Right forelimb (tissue), 1 donor: ENCODE measurements at regions not wholly inside any gene's neighbourhood (a gene's known extent, or its start where the extent isn't known, plus 50 kb on each side); places are given as distances from the start of the nearest gene placed in this dataset.

Experiments used
- DNase-seq: peaks from one replicate; pipeline ENCODE4 v3.0.0-alpha.2; 2018

DNA sequence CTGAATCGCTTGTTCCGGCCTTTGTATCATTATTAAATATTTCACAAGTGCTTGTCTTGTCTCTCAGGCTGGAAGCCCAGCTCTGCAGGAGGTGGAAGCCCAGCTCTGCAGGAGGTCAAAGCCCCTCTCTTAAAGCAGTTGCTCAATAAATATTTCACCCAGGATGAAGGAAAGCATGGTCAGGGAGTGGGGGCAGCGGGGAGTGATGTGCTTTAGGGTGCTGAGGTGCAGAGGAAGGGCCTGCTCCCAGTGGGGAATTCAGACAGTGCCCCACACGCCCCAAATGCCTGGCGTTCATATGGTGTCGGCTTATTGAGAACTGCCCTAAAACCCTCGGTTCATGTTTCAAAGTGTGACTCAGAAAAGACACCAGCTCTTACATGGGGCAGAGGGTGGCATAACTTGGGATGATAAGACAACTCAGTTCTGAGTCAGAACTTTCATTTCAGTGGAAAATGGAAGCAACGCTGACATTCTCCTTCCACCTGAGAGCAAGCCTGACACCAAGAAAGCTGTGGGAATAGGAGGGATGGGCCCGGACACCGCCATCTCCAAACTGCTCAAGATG lies 114.3 kb upstream of the DAP start:
- no peak for DNase-seq

DNA sequence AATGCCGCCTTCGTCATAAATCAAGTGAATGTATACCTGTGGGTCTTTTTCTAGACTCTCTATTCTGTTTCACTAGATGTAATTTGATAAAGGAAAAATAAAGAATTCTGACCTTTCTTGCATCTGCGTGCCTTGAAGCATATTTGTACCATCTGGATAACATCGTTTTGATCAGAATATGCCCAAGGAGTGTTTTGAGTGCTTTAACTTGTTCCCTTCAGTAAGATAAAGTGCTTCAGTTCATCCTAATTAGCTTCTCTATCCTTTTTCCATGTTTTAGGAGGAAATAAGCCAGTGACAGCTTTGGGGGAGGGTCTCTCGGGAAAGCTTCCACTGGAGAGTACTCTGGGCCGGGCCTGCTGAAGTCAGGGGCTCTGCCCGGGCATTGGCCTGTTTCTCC lies 113.5 kb upstream of the DAP start:
- DNase-seq = no peak

DNA sequence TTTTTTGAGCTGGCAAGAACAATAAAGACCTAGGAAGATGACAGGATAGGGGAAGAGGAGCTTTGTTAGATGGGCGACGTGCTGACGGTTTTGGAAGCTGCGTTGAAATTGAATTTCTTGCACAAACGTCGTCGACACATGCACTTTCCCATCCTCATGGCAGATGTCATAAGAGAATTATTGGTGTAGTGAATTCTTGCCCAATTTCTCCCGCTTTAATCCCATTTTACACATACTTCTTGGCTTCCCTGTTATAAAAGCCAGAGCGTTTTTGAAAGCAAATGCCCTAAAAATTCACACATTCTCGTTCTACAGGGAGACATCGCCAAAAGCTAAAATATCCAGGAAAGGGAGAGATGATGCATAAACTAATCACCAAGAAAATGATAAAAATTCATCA lies 109.8 kb upstream of the DAP start:
- DNase-seq = no peak

DNA sequence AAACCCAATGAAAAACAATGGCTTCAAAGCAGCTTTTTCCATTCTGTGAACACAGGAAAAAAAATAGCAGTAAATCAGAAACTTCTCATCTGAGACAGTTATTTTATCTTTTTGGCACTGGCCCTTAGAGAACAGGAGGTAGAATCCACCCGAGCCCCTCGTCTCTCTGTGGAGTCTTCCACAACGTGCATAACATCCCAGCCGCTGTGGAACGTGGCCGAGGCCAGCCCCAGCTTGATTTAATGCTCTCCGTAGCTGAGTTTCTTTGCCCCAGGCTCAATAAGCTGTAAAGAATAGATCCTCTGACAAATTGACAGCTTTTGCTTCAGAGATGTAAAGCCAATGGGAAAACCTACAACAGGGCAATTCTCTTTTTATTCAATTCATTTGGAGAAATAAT lies 107.9 kb upstream of the DAP start:
- DNase-seq = no peak

DNA sequence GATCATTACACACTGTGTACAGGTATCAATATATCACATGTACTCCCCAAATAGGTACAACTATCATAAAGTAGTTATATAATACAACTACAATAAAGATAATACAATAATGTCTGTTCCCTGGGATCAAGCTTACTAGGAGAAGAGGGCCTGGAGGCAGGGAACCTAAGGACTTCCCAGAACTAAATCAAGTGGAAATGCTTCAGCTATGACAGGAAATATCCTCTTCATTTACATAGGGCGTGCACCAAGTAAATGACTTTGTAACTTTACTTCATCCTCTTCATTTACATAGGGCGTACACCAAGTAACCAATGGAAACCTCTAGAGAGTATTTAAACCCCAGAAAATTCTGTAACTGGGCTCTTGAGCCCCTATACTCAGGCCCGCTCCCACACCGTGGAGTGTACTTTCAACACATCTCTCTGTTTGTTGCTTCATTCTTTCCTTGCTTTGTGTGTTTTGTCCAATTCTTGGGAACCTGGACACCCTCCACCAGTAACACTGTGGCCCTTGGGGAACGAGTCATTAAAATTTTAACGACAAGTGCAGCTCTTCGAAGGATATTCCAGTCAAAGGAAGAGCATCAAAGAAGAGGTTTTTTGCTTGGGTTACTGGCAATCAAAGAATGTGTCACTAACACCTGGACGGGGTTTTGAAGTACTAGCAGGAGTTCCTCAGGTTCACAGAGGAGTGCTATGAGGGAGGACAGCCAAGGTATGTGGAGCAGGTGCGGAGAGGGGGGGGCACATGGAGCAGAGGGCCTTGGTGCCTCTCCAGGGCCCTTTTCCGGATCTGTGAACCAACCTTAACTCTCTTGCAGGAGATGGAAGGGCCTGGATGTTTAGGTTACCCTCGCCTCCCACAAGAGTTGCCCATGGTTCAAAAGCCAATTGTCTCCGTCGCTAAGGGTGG lies 106.6 kb upstream of the DAP start:
- no peak for DNase-seq

DNA sequence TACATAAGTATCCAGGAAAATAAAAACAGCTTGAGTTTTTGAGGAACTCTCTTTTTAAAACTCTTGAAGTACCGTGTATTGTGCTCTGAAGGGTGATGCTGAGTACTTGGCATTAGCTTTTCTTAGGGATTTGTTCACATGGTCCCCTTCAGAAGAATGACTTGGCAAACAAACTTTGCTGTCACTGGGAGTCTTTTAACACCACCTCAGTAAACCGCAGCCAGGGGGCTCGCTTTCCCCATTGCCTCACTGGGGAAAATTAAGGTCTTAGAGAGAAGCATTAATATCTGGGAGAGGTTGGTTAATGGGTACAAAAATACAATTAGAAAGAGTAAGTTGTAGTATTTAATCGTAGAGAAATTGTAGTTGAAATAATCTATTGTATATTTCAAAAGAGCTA lies 105.9 kb upstream of the DAP start:
- DNase-seq = no peak

DNA sequence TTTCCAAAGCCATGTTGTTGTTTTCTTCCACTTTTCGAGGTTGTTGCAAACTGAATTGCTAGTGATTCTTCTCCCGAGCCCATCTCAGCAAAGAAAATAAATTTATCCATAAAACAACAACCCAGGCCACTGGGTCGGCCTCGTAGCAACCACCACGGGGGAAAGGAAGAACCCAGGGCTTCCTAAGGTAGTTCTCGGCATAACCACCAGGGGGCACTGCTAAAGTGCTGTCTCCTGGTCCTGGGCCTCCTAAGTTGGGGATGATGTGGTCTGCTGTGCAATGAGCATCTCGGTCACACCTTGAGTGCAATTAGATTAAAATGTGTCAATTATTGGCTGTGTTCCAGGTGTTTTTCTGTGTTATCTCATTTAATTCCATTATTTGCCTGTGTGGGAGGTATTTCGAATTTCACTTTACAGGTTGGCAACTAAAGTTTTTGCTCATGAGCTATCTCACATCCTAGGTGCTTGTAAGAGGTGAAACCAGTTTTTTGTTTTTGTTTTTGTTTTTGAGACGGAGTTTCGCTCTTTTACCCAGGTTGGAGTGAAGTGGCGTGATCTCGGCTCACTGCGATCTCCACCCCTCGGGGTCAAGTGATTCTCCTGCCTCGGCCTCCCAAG lies 102.8 kb upstream of the DAP start:
- no peak for DNase-seq

DNA sequence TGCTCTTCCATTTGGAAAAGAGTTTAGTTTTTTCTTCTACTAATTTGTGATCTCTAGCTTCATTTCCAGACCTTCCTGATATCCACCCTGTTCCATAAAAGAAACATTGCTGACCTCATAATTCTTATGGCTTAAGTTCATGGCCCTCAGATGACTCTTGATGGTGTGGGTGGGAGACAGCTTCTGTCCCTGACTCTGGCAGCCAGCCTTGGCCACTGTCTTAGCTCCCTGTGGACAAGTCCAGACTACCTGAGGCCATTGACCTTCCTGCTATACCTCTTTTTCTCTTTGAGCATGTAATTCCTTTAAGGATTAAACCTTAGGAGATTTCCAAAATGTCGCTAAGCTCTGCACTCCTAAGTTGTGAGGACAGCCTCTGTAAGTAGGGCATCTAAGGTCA lies 101.1 kb upstream of the DAP start:
- DNase-seq = no peak

DNA sequence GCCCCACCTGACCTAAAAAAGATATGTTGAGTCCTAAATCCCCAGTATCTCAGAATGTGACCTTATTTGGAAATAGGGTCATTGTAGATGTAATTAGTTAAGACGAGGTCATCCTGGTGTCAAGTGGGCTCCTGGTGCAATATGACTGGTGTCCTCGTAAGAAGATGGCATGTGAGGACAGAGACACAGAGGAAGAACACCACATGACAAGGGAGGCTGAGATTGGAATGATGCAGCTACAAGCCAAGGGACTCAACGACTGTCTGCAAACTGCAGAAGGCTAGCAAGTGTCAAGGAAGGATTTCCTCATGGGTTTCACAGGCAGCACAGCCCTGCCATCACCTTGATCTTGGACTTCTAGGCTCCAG lies 100.4 kb upstream of the DAP start:
- DNase-seq = no peak

DNA sequence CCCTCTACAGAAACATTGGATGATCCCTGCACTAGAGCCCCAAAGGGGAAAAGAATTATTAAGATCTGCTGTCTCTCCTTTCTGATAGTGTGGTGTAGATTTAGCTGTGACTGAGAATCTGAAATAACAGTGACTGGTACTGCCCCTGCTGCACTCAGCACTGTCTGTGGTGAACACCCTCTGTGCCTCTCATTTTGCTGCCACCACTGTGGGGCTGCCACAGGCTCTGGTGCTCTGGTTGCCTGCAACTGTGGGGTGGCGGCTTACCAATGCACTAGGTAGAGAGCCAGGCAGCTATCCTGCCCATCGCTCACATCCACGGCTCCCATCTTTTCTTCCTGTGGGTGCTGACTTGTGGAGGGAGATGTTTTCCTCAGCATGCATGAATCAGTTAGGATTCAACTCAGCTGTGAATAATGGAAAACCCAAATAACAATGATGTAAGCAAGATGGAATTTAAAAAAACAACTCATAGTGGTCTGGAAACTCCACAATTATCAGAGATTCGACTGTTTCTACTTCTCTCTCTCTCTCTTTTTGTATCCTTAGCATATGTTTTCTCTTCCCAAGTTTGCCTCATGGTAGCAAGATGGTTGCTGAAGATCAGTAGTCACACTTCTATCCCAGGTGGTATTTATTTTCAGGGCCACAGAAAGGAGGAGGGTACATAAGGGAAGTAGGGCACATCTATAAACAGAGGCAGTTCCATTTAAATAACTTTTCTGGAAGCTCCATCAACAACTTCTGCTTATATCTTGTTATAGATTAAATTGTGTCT lies 99.8 kb upstream of the DAP start:
- DNase-seq = no peak

DNA sequence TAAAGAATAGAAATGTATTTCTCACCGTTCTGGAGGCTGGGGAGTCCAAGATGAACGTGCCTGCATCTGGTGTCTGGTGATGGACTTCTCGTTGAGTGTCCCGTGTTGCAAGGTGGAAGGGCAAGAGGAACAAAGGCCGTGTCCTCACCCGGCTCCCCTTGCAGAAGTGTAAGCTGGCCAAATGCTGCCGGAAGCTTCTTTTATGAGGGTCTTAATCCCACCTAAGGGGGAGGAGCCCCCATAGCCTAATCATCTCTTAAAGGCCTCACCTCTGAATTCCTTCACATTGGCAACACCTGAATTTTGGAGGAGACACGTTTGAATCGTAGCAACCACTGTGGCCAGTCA lies 99.1 kb upstream of the DAP start:
- DNase-seq = no peak

DNA sequence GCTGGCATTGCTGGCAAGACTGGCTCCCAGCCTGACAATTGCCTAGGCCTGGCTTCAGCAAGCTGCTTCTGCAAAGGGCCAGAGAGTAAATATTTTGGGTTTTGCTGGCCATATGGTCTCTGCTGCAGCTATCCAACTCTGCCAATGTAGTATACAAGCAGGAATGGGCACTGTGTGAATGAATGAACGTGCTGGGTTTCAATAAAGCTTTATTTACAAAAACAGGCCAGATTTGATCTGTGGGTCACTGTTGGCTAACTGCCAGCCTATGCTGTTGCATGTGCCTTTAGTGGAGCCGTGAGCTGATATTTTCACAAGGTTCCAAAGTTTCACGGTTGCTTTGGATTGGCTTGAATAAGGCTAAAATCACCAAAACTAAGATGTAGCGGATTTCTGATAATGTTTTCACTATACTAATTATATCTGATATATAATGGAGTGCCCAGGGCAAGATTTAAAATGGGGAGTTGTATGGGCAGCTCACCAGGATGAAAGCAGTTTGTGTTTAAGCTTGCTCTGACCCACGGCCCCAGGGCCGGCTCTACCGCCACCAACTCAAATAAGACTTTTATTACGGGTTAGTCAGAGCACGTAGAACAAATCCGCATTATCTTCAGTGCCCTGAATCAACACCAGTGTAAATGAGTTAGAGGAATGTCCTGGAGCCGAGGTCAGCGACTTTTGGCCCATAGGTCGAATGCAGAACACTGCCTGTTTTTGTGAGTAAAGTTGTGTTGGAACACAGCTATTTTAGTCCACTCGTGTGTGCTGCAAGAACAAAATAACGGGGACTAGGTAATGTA lies 98.6 kb upstream of the DAP start:
- no peak for DNase-seq

DNA sequence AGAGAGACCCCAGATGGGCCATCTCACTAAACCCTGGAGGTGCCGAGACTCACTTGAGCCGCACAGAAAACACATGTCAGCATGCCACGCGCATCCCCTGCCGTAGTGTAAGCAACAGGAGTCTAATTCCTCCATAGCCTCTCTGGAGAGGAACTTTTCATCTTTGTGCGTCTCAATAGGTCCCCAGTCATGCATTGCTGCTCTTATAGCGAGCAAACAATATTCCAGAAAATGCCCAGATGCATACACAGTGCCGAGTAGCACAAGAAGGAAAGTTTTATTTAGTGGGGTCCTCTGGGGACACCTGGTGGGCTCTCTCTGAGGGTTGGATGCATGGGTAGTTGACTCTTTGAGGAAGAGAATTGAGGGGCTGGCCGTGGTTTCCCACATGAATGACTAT lies 97.9 kb upstream of the DAP start:
- DNase-seq = no peak

DNA sequence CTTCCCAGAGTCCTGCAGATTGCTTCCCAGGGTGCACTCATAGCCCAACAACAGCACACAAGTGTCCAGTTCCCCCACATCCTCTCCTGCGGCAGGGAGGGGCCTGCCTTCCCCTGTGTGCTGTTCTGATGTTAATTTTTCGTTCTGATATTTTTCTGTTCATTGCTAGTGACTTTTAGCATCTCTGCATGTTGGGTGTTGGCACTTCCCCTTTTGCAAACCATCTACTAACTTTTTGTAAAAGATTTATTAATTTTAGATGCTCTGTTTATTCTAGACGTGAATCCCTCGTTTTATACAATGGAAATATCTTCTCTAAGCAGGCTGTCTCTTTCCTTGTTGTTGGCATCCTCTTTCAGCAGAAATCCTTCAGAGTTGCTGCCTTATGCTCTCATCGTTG lies 97.3 kb upstream of the DAP start:
- DNase-seq = no peak

DNA sequence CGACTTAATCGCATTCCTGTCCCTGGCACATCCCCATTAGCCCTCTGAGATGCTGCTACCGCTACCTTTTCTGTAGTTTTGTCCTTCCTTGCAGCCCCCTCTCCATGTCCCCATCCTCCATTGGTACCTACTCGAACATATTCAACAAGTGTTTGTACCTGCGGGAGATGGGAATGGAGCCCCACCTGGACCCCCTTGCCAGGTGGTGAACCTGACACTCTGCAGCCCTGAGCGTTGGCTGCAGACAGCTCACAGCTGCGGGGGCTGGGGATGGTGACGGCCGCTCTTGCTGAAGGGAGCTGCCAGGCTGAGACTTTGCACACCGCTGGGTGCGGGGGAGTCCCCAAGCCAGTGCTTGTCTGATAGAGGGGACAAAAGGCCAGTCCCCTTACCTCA lies 96.3 kb upstream of the DAP start:
- no peak for DNase-seq

DNA sequence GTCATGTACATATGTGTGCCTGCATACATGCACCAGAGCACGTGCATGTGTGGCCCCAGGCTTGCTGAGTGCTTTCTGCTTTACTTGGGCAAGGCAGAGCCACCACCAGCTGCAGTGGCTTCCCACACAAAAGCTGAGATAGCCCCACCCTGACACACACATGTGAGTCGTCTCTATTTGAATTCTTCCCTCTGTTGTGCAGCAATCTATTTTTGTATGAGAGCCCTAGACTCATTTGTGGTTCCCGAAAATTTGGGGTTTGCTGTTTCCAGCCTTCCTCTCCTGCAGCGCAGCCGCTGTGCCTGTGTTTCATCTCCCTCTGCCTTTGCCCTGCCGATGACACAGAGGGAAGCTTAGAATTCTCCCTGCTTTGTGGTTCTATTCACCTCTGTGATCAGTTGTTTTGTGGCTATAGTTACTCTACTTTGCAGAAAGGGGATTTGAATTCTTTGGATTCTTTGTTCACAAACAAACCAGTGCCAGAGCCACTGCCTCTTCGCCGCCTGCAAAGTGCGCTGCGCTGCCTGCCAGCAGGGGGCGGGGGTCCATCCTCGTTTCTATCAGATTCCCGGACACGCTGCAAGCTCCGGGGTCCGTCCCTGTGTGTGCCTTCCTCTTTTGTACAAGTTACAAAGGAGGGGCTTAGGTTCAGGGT lies 95.8 kb upstream of the DAP start:
- DNase-seq = peak; percentile 83

DNA sequence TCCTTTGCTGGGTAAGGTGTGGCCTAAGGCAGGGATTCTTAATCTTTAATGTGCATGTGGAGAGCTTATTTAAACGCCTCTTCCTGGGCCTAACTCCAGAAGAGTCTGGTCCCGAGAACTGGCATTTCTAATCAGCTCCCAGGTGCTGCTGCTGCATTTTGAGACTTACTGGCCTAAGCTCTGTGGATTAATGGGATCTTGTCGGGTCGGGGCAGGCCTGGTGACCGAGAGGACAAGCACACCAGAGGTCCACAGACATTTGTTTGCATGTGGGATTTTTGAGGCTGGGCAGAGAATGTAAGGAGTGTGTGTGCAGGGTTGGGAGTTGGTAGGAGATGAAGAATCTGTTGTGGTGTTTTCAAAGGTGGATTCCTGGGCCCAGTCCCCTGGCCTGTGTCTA lies 95.0 kb upstream of the DAP start:
- no peak for DNase-seq

DNA sequence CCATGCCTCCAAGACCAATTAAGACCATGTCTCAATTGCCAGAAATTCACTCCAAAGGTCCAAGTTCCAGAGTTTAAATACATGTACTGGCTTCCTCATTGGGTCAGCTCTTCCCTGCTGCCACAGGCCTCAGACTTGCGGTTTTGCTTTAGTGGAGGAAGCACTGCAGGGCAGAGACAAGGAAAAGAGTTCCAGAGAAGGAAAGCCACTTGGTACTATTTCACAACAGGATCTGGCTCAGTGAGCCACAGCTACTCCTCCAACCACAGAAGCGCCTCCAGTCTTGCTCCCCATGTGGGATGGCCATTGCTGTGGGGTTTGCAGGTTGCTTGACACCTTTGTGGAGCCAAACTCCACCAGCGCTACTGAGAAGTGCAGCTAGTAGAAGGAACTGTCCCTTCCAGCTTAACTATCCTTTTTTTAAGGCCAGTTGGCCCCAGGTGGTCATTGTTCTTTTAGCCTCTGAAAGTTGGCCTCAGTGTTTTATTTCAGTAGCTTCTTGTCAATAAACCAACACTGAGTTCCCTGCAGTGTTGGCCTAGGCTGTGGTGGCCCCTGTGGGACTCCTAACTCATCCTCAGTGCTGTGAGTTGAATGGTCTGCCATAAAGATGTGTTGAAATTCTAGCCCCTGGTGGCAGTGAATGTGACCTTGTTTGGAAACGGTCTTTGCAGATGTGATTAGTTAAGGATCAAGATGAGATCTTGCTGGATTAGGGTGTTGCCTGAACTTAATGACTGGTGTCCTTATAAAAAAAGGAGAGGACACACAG lies 93.7 kb upstream of the DAP start:
- DNase-seq = no peak

DNA sequence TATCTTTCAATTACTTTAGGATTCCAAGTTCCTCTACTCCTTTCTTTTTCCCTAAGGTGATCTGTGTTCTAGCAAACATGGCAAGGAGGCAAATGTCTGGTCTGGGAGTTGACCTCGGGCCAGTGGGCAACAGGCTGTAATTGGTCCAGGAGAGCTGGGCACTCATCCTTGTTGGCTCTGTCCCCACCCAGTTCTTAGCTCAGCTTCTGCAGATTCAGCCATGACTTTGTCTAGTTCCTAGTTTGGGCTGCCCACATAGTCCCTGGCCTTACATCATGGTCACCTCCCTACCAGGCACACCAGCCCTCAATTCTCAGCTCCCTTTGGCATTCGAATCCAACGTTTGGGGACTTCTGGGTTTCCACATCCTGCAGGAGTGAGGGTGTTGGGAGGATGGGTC lies 92.1 kb upstream of the DAP start:
- no peak for DNase-seq

DNA sequence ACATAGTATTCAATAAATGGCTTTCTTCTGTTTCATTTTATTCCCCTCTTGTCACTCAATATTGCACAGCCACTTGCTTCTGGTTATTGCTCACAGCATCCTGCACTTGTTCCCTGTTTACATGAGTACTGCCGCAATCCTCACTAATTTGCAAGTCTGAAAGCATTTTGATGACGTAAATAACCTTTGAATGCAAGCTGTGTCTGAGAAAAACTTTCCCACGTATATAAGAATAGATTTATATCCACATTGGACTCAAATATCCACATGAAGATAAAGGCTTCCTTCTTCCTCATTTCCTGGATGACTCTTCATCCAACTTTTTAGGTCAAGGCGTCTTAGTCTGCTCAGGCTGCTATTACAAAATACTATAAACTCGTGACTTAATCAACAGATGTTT lies 88.2 kb upstream of the DAP start:
- DNase-seq = no peak

DNA sequence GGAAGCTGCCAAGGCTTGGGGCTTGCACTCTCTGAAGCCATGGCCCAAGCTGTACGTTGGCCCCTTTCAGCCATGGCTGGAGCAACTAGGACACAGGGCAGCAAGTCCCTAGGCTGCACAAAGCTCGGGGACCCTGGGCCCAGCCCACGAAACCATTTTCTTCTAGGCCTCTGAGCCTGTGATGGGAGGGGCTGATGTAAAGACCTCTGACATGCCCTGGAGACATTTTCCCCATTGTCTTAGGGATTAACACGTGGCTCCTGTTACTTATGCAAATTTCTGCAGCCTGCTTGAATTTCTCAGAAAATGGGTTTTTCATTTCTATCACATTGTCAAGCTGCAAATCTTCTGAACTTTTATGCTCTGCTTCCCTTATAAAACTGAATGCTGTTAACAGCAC lies 83.0 kb upstream of the DAP start:
- no peak for DNase-seq

DNA sequence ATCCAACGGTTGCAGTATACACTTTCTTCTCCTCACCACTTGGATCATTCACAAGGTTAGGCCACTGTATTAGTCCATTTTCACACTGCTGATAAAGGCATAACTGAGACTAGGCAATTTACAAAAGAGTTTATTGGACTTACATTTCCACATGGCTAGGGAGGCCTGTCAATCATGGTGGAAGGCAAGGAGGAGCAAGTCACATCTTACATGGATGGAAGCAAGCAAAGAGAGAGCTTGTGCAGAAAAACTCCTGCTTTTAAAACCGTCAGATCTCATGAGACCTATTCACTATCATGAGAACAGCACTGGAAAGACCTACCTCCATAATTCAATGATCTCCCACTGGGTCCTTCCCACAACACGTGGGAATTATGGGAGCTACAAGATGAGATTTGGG lies 81.8 kb upstream of the DAP start:
- no peak for DNase-seq
